ENCODE measurements at regions not wholly inside any gene's neighbourhood (a gene's known extent, or its start where the extent isn't known, plus 50 kb on each side); places are given as distances from the start of the nearest gene placed in this dataset.
"Not testable (repeated sequence)": the region's sequence is repeated elsewhere in the genome, so short reads cannot be mapped to it uniquely, and the experiment has no call there.

GRCh38 chr4:12414181-12414812, 985.6 kb upstream of the HS3ST1 start:
- intact Hi-C loops (cut with micrococcal nuclease), result no loop called here
- no peak for DNase-seq (ENCODE audit: low spot score)
- Mint-ChIP-seq H3K4me1 (ENCODE audit: low read depth) (no peaks in the 10 kb centered on the region), H3K4me3 (ENCODE audit: low read depth) (no peak overlapping the region), H3K27me3 (ENCODE audit: low read depth) (no peaks in the 10 kb centered on the region), H3K27ac (no peak overlapping the region), H3K36me3 (ENCODE audit: low read depth) (no peaks in the 10 kb centered on the region), H3K9me3 (peaks cover 18% of the 10 kb centered on the region)

GRCh38 chr4:12411072-12411471, 982.4 kb upstream of the HS3ST1 start:
- no peaks in the 10 kb centered on the region for H3K4me1 Mint-ChIP-seq (ENCODE audit: low read depth)
- H3K36me3 Mint-ChIP-seq (ENCODE audit: low read depth), result no peaks in the 10 kb centered on the region
- H3K27ac Mint-ChIP-seq, result no peak overlapping the region
- no peaks in the 10 kb centered on the region for H3K27me3 Mint-ChIP-seq (ENCODE audit: low read depth)
- intact Hi-C loops (cut with micrococcal nuclease), result no loop called here
- peaks cover 33% of the 10 kb centered on the region for H3K9me3 Mint-ChIP-seq
- no peak for DNase-seq (ENCODE audit: low spot score)
- H3K4me3 Mint-ChIP-seq (ENCODE audit: low read depth), result no peak overlapping the region

- H3K4me3 Mint-ChIP-seq (ENCODE audit: low read depth), result no peak overlapping the region
- intact Hi-C loops (cut with micrococcal nuclease), result no loop called here
- no peaks in the 10 kb centered on the region for H3K27me3 Mint-ChIP-seq (ENCODE audit: low read depth)
- peaks cover 33% of the 10 kb centered on the region for H3K9me3 Mint-ChIP-seq
- H3K27ac Mint-ChIP-seq, result no peak overlapping the region
- no peaks in the 10 kb centered on the region for H3K36me3 Mint-ChIP-seq (ENCODE audit: low read depth)
- H3K4me1 Mint-ChIP-seq (ENCODE audit: low read depth), result no peaks in the 10 kb centered on the region
- no peak for DNase-seq (ENCODE audit: low spot score)
These were observed 981.0 kb upstream of the HS3ST1 start for GRCh38 chr4:12409507-12410190.

GRCh38 chr4:12408364-12408763, 979.7 kb upstream of the HS3ST1 start:
- no peak for DNase-seq (ENCODE audit: low spot score)
- intact Hi-C loops (cut with micrococcal nuclease), result no loop called here
- Mint-ChIP-seq H3K27ac (no peak overlapping the region), H3K36me3 (ENCODE audit: low read depth) (no peaks in the 10 kb centered on the region), H3K4me1 (ENCODE audit: low read depth) (no peaks in the 10 kb centered on the region), H3K9me3 (peaks cover 35% of the 10 kb centered on the region), H3K4me3 (ENCODE audit: low read depth) (no peak overlapping the region), H3K27me3 (ENCODE audit: low read depth) (no peaks in the 10 kb centered on the region)

GRCh38 chr4:12403175-12403574, 974.5 kb upstream of the HS3ST1 start:
- no peak for DNase-seq (ENCODE audit: low spot score)
- no peaks in the 10 kb centered on the region for H3K27me3 Mint-ChIP-seq (ENCODE audit: low read depth)
- intact Hi-C loops (cut with micrococcal nuclease), result no loop called here
- H3K9me3 Mint-ChIP-seq, result peaks cover 31% of the 10 kb centered on the region
- H3K36me3 Mint-ChIP-seq (ENCODE audit: low read depth), result no peaks in the 10 kb centered on the region
- H3K4me1 Mint-ChIP-seq (ENCODE audit: low read depth), result no peaks in the 10 kb centered on the region
- no peak overlapping the region for H3K27ac Mint-ChIP-seq
- H3K4me3 Mint-ChIP-seq (ENCODE audit: low read depth), result no peak overlapping the region

- Mint-ChIP-seq H3K27me3 (ENCODE audit: low read depth) (no peaks in the 10 kb centered on the region), H3K36me3 (ENCODE audit: low read depth) (no peaks in the 10 kb centered on the region), H3K9me3 (peaks cover 18% of the 10 kb centered on the region), H3K4me3 (ENCODE audit: low read depth) (no peak overlapping the region), H3K4me1 (ENCODE audit: low read depth) (no peaks in the 10 kb centered on the region), H3K27ac (no peak overlapping the region)
- intact Hi-C loops (cut with micrococcal nuclease), result no loop called here
- DNase-seq (ENCODE audit: low spot score), result no peak
These were observed 971.1 kb upstream of the HS3ST1 start for GRCh38 chr4:12399781-12400180.

- Mint-ChIP-seq H3K27me3 (ENCODE audit: low read depth) (no peaks in the 10 kb centered on the region), H3K4me1 (ENCODE audit: low read depth) (no peaks in the 10 kb centered on the region), H3K9me3 (peaks cover 10% of the 10 kb centered on the region), H3K36me3 (ENCODE audit: low read depth) (no peaks in the 10 kb centered on the region), H3K27ac (no peak overlapping the region), H3K4me3 (ENCODE audit: low read depth) (no peak overlapping the region)
- intact Hi-C loops (cut with micrococcal nuclease), result no loop called here
- DNase-seq (ENCODE audit: low spot score), result no peak
These were observed 965.1 kb upstream of the HS3ST1 start for GRCh38 chr4:12393631-12394262.

- Mint-ChIP-seq H3K27ac (no peak overlapping the region), H3K4me1 (ENCODE audit: low read depth) (no peaks in the 10 kb centered on the region), H3K36me3 (ENCODE audit: low read depth) (no peaks in the 10 kb centered on the region), H3K9me3 (peaks cover 6% of the 10 kb centered on the region), H3K4me3 (ENCODE audit: low read depth) (no peak overlapping the region), H3K27me3 (ENCODE audit: low read depth) (no peaks in the 10 kb centered on the region)
- intact Hi-C loops (cut with micrococcal nuclease), result no loop called here
- no peak for DNase-seq (ENCODE audit: low spot score)
These were observed 960.9 kb upstream of the HS3ST1 start for GRCh38 chr4:12389604-12390003.

GRCh38 chr4:12382567-12382966, 953.9 kb upstream of the HS3ST1 start:
- no peaks in the 10 kb centered on the region for H3K4me1 Mint-ChIP-seq (ENCODE audit: low read depth)
- H3K4me3 Mint-ChIP-seq (ENCODE audit: low read depth), result no peak overlapping the region
- H3K27ac Mint-ChIP-seq, result no peak overlapping the region
- no peaks in the 10 kb centered on the region for H3K27me3 Mint-ChIP-seq (ENCODE audit: low read depth)
- peaks cover 24% of the 10 kb centered on the region for H3K9me3 Mint-ChIP-seq
- DNase-seq (ENCODE audit: low spot score), result no peak
- intact Hi-C loops (cut with micrococcal nuclease), result no loop called here
- H3K36me3 Mint-ChIP-seq (ENCODE audit: low read depth), result no peaks in the 10 kb centered on the region

- Mint-ChIP-seq H3K27me3 (ENCODE audit: low read depth) (no peaks in the 10 kb centered on the region), H3K4me3 (ENCODE audit: low read depth) (no peak overlapping the region), H3K27ac (no peak overlapping the region), H3K9me3 (peaks cover 27% of the 10 kb centered on the region), H3K4me1 (ENCODE audit: low read depth) (no peaks in the 10 kb centered on the region), H3K36me3 (ENCODE audit: low read depth) (no peaks in the 10 kb centered on the region)
- intact Hi-C loops (cut with micrococcal nuclease), result no loop called here
- no peak for DNase-seq (ENCODE audit: low spot score)
These were observed 950.5 kb upstream of the HS3ST1 start for GRCh38 chr4:12379191-12379590.

GRCh38 chr4:12375805-12376204, 947.1 kb upstream of the HS3ST1 start:
- Mint-ChIP-seq H3K9me3 (peaks cover 19% of the 10 kb centered on the region), H3K4me3 (ENCODE audit: low read depth) (no peak overlapping the region), H3K27me3 (ENCODE audit: low read depth) (no peaks in the 10 kb centered on the region), H3K4me1 (ENCODE audit: low read depth) (no peaks in the 10 kb centered on the region), H3K27ac (no peak overlapping the region), H3K36me3 (ENCODE audit: low read depth) (no peaks in the 10 kb centered on the region)
- DNase-seq (ENCODE audit: low spot score), result no peak
- intact Hi-C loops (cut with micrococcal nuclease), result no loop called here

- H3K4me3 Mint-ChIP-seq (ENCODE audit: low read depth); H3K27ac Mint-ChIP-seq; H3K36me3 Mint-ChIP-seq (ENCODE audit: low read depth); H3K27me3 Mint-ChIP-seq (ENCODE audit: low read depth); intact Hi-C loops (cut with micrococcal nuclease); H3K4me1 Mint-ChIP-seq (ENCODE audit: low read depth); DNase-seq (ENCODE audit: low spot score): not testable (repeated sequence)
- H3K9me3 Mint-ChIP-seq, result peaks cover 11% of the 10 kb centered on the region
These were observed 937.2 kb upstream of the HS3ST1 start for GRCh38 chr4:12365869-12366268.

GRCh38 chr4:12360391-12360790, 931.7 kb upstream of the HS3ST1 start:
- H3K9me3 Mint-ChIP-seq, result peaks cover 18% of the 10 kb centered on the region
- no peak overlapping the region for H3K27ac Mint-ChIP-seq
- H3K27me3 Mint-ChIP-seq (ENCODE audit: low read depth), result no peaks in the 10 kb centered on the region
- intact Hi-C loops (cut with micrococcal nuclease), result no loop called here
- H3K4me1 Mint-ChIP-seq (ENCODE audit: low read depth), result no peaks in the 10 kb centered on the region
- DNase-seq (ENCODE audit: low spot score), result no peak
- H3K4me3 Mint-ChIP-seq (ENCODE audit: low read depth), result no peak overlapping the region
- H3K36me3 Mint-ChIP-seq (ENCODE audit: low read depth), result no peaks in the 10 kb centered on the region
